ENCODE measurements at regions not wholly inside any gene's neighbourhood (a gene's known extent, or its start where the extent isn't known, plus 50 kb on each side); places are given as distances from the start of the nearest gene placed in this dataset.
"Not testable (repeated sequence)": the region's sequence is repeated elsewhere in the genome, so short reads cannot be mapped to it uniquely, and the experiment has no call there.

- no peak for DNase-seq (ENCODE audit: low read depth)
Observed at GRCh38 chr2:185265747-185266146, 472.9 kb upstream of the FSIP2 start.

- DNase-seq (ENCODE audit: low read depth), result no peak
Observed at GRCh38 chr2:185268651-185269050, 470.0 kb upstream of the FSIP2 start.

- DNase-seq (ENCODE audit: low read depth), result no peak
Observed at GRCh38 chr2:185274718-185275484, 463.7 kb upstream of the FSIP2 start.

GRCh38 chr2:185275979-185276378 lies 462.6 kb upstream of the FSIP2 start:
- not testable (repeated sequence) for DNase-seq (ENCODE audit: low read depth)

- DNase-seq (ENCODE audit: low read depth), result no peak
Observed at GRCh38 chr2:185278761-185279160, 459.8 kb upstream of the FSIP2 start.

- peak; percentile 31 for DNase-seq (ENCODE audit: low read depth)
Observed at GRCh38 chr2:185279999-185280398, 458.6 kb upstream of the FSIP2 start.

- DNase-seq (ENCODE audit: low read depth), result no peak
Observed at GRCh38 chr2:185284696-185285095, 453.9 kb upstream of the FSIP2 start.

GRCh38 chr2:185290012-185290411 lies 448.6 kb upstream of the FSIP2 start:
- DNase-seq (ENCODE audit: low read depth), result not testable (repeated sequence)

GRCh38 chr2:185291035-185291647 lies 447.5 kb upstream of the FSIP2 start:
- peak; percentile 65 for DNase-seq (ENCODE audit: low read depth)

- DNase-seq (ENCODE audit: low read depth), result no peak
Observed at GRCh38 chr2:185299867-185300266, 438.7 kb upstream of the FSIP2 start.

GRCh38 chr2:185306119-185306518 lies 432.5 kb upstream of the FSIP2 start:
- DNase-seq (ENCODE audit: low read depth), result no peak

- no peak for DNase-seq (ENCODE audit: low read depth)
Observed at GRCh38 chr2:185316383-185316782, 422.2 kb upstream of the FSIP2 start.

- DNase-seq (ENCODE audit: low read depth), result no peak
Observed at GRCh38 chr2:185318271-185318724, 420.3 kb upstream of the FSIP2 start.

GRCh38 chr2:185335879-185336278 lies 402.7 kb upstream of the FSIP2 start:
- no peak for DNase-seq (ENCODE audit: low read depth)

GRCh38 chr2:185337033-185337432 lies 401.6 kb upstream of the FSIP2 start:
- DNase-seq (ENCODE audit: low read depth), result no peak

- DNase-seq (ENCODE audit: low read depth), result no peak
Observed at GRCh38 chr2:185338104-185338503, 400.5 kb upstream of the FSIP2 start.

GRCh38 chr2:185347445-185347844 lies 391.2 kb upstream of the FSIP2 start:
- DNase-seq (ENCODE audit: low read depth), result no peak

- DNase-seq (ENCODE audit: low read depth), result no peak
Observed at GRCh38 chr2:185360776-185361175, 377.8 kb upstream of the FSIP2 start.

- DNase-seq (ENCODE audit: low read depth), result peak; percentile 14
Observed at GRCh38 chr2:185372188-185372587, 366.4 kb upstream of the FSIP2 start.

GRCh38 chr2:185373229-185373628 lies 365.4 kb upstream of the FSIP2 start:
- DNase-seq (ENCODE audit: low read depth), result no peak

GRCh38 chr2:185374878-185375277 lies 363.7 kb upstream of the FSIP2 start:
- DNase-seq (ENCODE audit: low read depth), result peak; percentile 0

GRCh38 chr2:185375731-185376130 lies 362.9 kb upstream of the FSIP2 start:
- no peak for DNase-seq (ENCODE audit: low read depth)

GRCh38 chr2:185381631-185382030 lies 357.0 kb upstream of the FSIP2 start:
- DNase-seq (ENCODE audit: low read depth), result no peak
